ENCODE measurements at regions not wholly inside any gene's neighbourhood (a gene's known extent, or its start where the extent isn't known, plus 50 kb on each side); places are given as distances from the start of the nearest gene placed in this dataset.

DNA sequence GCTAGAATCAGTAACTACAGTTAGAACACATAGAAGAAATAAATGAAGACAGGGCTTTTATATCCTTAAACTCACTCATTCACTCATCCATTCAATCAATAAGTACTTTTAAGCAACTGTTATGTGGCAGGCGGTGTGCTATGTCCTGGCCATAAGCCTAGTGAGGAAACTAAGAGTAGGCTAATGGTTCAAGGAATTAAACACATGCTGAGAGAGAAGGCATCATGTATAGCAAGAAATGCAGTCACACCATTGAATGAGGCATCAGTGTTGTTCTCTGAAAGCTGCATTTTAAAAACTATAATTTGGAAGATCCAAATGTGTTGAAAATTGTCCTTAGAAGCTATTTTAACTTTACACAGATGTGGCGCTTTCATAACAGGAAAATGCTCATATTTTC lies 86.5 kb upstream of the DTNA start:
- TF ChIP-seq, protein P1, sequence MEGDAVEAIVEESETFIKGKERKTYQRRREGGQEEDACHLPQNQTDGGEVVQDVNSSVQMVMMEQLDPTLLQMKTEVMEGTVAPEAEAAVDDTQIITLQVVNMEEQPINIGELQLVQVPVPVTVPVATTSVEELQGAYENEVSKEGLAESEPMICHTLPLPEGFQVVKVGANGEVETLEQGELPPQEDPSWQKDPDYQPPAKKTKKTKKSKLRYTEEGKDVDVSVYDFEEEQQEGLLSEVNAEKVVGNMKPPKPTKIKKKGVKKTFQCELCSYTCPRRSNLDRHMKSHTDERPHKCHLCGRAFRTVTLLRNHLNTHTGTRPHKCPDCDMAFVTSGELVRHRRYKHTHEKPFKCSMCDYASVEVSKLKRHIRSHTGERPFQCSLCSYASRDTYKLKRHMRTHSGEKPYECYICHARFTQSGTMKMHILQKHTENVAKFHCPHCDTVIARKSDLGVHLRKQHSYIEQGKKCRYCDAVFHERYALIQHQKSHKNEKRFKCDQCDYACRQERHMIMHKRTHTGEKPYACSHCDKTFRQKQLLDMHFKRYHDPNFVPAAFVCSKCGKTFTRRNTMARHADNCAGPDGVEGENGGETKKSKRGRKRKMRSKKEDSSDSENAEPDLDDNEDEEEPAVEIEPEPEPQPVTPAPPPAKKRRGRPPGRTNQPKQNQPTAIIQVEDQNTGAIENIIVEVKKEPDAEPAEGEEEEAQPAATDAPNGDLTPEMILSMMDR (conservative IDR thresholded peaks at IDR 0.05; ENCODE audit: low read length), result no peak
- no peak for TF ChIP-seq EZH2phosphoT487 (IDR thresholded peaks at IDR 0.05; ENCODE audit: borderline replicate concordance, low read depth, low read length)
